ENCODE measurements at regions not wholly inside any gene's neighbourhood (a gene's known extent, or its start where the extent isn't known, plus 50 kb on each side); places are given as distances from the start of the nearest gene placed in this dataset.
A peak's percentile ranks its signal among the peaks of the same experiment; 100 is the strongest.

DNA sequence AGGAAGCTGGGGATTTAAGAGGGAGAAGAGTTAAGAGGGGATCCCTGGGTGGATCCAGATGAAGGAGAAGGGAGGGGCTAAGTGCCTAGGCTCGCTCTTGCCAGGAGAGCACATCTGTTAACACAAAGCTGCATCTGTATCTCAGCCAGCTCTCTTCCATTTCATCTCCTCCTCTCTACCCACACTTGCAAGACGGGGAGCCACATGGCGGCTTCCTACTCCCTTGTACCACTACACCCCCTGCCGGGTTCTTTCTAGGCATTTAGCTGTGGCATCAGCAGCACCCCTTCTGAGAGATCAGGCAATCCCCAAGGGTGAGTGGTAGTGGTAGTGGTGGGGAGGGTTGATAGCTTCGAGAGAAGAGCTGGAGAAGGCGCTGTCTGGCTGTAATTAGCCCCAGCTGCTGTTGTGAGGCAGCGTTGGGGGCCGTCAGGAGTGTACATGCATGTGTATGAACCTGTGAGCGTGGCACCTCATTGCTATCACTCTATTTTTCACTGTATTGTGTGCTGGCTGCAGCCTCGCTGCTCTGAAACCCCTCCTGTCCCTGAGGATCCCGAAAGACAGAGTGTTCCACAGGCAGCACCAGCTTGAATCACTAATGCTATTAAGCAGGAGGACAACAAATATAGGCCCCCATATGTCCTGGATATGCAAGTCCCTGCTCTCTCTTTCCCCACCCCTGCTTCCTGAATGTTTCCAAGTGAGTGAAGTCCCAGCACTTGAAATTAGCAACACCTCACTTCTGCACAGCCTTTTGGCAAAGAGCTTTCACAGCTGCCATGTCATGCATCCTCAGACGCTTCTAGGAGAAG, 73.7 kb downstream of the RTL9 start:
- DNase-seq (ENCODE audit: low spot score), result no peak

DNA sequence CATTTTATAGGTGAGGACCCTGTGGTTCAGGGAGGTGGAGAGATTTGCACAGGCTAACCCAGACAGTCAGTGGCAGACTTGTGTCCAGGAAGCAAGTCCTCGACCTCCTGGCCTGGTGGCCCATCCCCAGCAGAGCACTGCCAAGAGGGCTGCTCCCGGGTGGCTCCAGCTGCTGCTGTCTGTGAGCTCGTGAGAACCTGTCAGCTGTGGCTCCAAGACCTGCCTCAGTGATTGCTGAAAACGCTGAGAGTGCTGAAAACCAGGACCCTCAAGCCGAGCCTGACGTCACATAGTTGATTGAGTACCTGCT, 74.2 kb downstream of the RTL9 start:
- DNase-seq (ENCODE audit: low spot score), result no peak

DNA sequence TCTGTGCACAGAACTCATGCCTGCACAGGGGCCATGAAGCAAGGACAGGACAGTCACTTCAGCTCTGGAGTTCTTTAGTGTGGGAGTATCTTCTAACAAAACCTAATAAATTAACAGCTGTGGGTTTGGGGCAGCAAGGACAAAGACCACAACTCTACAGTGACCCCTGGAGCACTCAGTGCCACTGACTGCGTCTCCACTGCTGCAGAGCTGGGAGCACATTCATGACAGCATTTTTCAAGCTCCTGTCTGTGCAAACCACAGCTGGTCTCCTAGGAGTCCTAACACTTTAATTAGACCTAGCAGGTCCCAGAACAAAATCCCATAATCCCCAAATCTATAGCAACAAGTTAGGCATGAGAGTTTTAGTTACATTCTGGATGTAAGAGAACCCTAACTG, 76.5 kb downstream of the RTL9 start:
- DNase-seq (ENCODE audit: low spot score), result no peak

DNA sequence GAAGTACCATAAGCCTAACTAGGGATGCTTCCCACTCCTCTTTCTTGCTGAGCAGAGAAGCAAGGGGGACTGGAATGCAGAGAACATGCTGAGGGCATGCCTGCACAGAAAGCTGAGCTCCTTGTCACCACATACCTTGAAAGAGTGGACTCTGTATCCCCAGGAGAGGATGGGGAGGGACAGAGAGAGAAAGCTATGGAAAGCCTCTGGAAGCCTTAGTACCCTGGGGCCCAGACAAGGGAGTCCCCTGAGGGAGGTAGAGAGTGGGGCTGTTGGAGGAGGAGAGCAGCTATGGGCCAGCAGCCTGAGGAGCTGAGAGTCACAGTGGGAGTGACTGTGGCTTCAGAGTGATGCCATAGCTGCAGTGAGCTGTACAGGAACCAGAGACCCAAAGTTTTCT, 77.9 kb downstream of the RTL9 start:
- DNase-seq (ENCODE audit: low spot score), result no peak

DNA sequence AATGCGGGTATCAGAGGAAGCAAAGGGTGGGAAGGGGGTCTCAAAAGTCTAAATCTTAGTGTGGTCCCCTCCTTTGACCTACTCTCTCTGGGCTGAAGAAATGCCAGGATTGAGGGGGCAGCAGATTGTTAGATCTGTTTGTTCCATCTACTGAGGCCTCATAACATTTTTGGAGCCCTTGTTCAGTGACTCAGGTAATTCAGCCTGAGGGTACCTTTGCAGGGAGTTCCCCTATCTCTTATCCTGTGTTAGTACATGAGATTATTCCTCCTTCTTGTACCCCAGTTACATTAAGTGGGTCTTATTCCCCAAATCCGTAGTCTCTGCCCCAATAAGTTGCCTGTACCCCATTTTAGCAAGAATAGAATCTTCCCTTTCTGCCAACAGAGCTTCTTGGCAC, 79.0 kb downstream of the RTL9 start:
- DNase-seq (ENCODE audit: low spot score), result no peak

DNA sequence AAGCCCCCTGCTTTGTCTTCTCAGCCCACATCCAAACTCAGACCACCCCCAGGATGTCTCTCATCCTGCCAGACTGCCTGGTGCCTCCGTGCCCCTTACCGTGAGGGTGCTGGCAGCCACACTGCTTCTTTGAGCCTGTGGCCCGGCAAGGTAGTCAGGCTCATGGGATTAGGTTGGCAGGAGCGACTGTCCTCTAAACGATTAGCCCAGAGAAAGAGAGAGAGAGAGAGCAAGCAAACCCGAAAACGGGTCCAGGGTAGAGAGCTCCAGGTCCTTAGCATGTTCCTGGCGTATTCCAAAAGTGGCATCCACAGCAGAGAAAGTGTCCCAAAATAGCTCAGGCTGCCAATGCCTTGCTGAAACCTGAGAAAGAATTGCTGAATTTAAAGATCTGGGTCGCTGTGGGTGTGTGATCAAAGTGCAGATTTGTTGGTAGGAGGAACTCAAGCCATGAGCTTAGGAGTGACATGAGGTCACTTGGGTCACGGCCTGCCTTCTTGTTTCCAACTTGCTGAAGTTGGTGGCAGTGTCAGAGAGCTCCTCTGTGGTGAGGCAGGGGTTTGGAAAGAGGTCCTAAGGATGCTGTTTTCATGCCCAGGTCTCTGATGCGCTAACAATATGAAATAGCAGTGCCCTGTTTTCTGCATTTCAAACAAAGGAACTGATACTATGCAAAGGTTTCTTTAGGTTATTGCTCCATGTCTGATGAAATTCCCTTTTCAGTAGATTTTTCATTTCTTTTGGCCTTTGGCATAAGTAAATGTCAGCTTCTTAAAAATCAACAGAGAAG, 81.6 kb downstream of the RTL9 start:
- no peak for DNase-seq (ENCODE audit: low spot score)

DNA sequence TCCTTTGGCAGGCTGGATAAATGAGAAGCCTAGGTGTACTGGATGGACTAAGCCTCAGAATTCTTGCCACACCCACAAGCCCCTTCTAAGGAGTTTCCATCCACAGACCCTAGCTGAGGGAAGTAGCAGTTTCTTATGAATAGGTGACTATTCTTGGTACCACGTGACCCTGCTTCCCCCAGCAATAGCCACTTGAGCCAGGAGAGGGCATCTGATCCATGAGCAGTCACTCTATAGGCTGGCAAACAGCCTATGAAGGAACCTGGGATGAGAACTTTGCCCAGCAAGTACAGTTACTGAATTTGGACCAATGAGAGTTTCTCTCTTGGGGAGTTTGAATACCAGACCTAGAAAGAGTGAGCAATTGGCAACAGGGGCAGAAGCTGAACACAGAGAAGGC, 84.0 kb downstream of the RTL9 start:
- peak; percentile 23 for DNase-seq (ENCODE audit: low spot score)

DNA sequence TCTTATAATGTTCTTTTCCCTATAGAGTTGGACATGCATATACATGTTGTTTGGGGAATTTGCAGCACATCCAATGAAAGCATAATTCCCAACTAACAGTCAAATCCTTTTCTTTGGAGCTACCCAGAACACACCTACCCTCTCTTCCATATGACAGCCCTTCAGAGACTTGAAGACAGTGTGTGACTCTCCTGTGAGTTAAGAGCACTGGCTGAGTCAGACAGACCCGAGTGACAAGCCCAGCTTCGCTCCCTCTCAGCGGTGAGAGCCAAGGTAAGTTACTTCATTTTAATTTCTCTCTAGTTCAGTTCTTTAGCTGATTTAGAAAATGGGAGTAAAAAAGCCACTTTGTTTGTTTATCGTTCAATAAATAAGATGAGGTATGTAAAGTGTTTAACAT, 86.3 kb downstream of the RTL9 start:
- no peak for DNase-seq (ENCODE audit: low spot score)

DNA sequence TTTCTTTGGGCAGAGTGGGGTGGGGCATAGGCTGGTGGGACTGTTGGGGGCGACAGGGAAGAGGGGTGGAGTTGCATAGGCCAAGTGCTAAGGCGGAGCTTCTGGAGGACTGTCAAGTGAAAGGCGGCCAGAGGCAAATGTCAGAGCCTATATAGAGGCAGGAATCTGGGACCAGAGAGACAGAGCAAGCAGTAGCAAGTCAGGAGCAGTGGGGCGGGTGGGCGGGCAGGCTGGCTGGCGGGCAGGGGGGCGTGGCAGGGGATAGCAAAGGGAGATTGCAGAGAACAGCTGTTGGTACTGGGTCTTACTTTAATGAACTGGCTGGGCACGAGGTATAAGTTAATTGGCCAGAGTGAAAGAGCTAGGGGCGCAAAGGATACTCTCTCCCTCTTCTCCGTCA, 89.8 kb downstream of the RTL9 start:
- DNase-seq (ENCODE audit: low spot score), result no peak

DNA sequence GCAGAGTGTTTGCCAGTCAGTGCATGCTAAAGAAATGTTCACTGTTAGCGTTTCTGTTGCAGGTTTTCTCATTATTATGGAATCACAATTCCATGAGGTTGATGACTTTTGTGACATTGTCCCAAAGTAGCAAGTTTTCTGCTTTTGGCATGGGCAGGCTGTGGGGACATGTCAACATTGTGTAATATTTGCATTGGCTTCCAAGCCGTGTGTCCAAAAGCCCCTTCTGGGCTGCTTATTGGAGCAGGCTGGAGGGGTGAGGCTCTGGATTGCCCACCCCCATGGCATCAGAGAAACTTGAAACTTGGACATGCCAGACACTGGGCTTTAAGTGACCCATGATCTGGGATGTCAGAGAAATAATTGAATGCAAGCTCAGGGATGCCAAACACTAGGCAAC, 90.7 kb downstream of the RTL9 start:
- no peak for DNase-seq (ENCODE audit: low spot score)

DNA sequence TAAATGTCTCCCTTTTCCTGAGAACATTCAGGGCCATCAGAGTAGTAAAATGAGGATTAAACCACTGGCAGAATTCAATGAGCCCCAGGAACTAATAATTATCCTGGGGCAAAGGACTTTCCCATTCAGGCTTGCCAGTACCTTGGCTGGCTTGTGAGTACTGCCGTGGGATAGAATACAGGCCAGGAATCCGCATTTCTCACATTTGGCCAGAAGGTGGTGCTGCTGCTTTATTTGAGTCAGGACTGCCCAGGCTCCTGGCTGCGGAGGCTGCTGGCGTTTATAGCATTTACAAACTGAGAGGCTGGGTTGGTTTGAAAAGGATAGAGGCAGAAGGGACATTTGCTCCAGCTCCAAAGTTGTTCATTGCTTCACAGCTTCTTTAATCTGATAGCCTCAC, 91.4 kb downstream of the RTL9 start:
- DNase-seq (ENCODE audit: low spot score), result peak; percentile 49

DNA sequence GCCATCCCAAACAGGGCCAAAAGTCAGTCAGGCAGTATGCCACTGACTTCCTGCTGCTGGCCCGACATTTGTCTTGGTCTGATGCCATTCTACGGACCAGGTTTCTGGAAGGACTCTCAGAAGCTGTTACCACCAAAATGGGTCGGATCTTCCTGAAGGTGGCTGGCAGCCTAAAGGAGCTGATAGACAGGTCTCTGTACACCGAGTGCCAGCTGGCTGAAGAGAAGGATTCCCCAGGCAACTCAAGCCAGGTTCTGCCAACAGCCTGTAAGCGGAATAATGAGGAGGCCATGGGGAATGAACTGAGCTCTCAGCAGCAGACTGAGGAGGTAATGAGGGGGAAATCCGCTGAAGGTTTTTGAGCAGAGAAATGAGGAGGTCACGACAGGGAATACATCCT, 95.7 kb downstream of the RTL9 start:
- no peak for DNase-seq (ENCODE audit: low spot score)

DNA sequence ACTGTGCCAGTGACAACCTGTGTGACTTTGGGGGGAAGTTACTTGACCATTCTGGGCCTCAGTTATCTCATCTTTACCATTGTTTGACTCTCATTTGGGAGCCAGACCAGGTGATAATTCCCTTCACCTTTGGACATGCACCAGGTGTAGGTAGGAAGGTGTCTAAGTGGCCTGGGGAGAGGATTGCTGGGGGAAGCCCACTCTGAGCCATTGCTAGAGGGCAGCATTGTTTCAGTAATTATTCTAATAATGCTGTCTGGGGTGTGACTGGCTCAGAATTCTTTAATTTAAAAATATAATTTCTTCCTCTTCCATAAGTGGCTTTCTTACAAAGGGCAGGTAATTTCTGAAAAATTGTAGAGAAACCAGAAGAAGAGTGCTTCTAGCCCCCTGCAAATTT, 104.3 kb downstream of the RTL9 start:
- no peak for DNase-seq (ENCODE audit: low spot score)

DNA sequence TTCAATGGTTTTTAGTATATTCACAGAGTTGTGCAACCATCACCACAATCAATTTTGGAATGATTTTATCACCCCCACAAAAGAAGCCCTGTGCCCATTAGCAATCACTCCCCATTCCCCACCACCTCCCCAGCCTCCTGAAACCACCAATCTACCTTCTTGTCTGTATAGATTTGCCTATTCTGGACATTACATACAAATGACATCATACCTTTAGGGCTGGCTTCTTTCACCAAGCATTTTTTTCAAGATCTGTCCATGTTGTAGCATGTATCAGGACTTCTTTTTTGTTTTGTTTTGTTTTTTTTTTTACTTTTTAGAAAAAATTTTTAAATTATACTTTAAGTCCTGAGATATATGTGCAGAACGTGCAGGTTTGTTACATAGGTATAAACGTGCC, 108.1 kb downstream of the RTL9 start:
- DNase-seq (ENCODE audit: low spot score), result no peak

DNA sequence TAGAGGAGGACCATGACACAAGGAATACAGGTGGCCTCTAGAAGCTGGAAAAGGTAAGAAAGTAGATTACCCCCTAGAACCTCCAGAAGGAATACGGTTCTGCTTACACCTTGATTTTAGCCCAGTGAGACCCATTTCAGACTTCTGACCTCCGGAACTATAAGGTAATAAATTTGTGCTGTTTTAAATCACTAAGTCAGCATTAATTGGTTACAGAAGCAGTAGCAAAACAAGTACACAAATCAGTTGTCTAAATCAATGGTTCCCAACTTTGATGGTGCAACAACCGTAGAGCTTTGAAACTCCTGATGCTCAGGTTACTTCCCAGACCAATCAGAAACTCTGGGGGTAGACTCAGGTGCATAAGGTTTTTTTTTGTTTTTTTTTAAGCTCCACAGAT, 113.6 kb downstream of the RTL9 start:
- DNase-seq (ENCODE audit: low spot score), result no peak

DNA sequence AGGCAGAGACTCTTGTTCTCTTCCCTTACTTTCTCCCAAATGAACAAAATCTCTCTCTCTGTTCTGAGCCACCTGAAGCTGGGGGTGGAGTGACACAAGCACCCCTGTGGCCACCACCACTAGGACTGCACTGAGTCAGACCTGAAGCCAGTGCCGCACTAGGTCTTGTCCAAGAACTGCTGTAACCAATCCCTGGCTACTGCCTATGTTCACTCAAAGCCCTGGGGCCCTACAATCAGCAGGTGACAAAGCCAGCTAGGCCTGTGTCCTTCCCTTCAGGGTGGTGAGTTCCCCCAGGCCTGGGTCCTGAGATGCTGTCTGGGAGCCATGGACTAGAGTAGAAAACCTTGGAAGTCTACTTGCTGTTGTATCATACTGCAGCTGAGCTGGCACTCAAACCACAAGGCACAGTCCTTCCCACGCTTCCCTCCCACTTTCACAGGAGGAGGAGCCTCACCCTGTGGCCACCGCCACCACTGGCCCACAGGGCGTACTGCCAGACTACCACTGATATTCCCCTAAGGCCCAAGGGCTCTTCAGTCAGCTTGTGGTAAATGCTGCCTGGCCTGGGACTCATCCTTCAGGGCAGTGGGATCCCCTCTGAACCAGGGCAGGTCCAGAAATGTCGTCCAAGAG, 119.1 kb downstream of the RTL9 start:
- no peak for DNase-seq (ENCODE audit: low spot score)

DNA sequence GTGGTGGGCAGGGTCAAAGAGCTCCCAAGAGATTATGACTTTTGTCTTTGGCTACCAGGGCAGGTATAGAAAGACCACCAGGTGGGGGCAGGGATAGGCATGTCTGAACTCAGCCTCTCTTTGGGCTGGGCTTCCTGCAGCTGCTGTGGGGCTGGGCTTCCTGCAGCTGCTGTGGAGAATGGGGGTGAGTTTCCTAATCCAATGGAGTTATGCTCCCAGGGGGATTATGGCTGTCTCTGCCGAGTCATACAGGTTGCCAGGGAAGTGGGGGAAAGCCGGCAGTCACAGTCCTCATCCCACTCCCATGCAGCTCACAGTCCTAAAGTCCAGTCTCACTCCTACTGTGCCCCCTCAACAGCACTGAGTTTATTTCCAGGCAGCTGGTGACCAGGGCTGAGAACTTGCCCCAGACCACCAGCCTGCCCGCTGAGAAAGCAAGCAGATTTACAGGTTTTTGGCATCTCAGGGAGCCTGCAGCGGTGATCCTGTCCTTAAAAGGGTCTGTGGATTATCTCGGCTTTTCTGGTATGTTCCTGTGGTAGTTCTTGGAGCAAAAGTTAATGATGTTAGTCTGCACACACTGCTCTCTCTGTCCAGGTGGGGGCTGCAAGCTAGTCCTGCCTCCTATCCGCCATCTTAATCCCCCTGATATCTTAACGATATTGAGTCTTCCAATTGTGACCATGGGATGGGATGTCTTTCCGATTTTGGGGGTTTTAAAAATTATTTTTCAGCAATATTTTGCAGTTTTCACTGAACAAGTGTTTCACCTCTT, 133.4 kb downstream of the RTL9 start:
- no peak for DNase-seq (ENCODE audit: low spot score)

DNA sequence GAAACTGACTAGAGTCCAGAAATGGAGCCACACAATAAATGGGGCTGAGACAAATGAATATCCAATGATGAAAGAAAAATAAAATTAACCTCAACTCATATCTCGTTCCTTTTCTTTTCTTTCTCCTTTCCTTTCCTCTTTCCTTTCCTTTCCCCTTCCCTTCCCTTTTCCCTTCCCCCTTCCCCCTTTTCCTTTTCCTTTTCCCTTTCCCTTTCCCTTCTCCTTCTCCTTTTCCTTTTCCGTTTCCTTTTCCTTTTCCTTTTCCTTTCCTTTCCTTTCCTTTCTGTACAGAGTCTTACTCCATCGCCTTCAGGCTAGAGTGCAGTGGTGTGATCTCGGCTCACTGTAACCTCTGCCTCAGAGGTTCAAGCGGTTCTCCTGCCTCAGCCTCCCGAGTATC, 146.3 kb downstream of the RTL9 start:
- DNase-seq (ENCODE audit: low spot score), result no peak

DNA sequence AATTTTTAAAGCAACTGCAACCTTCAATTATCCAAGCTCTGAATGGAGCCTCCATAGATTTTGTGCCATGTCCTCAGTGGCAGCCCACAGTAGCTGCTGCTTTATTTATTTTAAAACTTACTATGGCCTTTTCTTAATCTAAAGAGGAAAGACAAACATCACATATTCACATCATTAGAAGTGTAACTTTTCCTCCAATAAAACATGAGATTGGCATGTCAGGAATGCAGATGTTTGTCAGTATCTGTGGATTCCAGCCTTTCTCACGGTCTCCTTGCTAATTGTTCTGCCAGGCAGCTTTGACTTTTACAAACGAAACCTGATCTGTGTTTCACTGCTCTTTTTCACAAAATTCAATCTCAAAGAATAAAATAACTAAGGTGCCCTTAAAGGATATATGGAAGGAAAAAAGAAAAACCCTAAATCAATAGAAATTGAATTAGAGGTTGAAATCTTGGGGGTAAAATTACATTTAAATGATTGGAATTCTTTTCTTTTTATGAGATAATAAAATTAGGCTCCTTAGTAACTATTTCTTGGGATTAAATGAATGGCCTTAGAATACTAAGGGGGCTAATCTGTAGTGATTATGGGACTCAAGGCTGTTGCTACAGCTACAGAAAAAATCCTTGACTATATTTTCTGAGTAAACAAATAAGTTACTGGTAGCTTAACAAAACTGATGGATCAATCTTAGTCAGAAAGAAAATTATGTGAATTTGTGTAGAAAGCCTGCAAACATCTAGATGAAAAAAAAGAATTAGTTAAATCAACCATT, 151.3 kb downstream of the RTL9 start:
- no peak for DNase-seq (ENCODE audit: low spot score)

DNA sequence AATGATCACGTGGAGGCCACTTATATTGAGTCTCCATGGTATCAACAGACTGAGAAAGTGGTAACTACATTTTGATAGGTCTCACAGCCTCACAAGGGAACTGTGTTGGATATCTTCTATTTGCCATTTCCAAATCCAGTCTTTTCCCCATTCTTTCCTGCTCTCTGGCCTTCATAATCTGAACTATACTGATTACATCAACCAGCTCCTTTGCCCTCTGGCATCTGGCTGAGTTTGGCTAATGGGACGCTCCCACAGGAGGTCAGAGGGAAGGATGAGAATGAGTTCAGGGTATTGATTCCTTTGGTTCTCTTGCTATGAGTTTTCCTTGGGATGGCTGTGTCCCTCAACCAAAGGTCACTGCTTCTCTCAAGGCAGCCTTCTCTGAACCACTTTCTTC, 152.6 kb downstream of the RTL9 start:
- no peak for DNase-seq (ENCODE audit: low spot score)

DNA sequence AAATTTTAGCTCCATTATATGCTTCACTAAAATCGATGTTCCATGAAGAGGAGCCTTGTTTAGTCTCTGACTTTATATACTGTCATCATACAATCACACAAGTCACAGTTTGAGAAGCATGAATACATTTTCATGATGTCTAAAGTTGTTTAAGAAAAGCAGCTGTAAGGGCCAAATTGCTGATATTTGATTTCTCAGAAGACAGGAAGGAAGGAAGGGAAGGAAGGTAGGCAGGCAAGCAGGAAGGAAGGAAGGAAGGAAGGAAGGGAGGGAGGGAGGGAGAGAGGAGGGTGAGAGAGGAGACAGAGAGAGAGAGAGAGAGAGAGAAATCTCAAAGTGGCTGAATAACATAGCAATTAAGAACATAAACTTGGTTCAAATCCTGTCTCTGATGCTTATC, 153.7 kb downstream of the RTL9 start:
- DNase-seq (ENCODE audit: low spot score), result no peak

DNA sequence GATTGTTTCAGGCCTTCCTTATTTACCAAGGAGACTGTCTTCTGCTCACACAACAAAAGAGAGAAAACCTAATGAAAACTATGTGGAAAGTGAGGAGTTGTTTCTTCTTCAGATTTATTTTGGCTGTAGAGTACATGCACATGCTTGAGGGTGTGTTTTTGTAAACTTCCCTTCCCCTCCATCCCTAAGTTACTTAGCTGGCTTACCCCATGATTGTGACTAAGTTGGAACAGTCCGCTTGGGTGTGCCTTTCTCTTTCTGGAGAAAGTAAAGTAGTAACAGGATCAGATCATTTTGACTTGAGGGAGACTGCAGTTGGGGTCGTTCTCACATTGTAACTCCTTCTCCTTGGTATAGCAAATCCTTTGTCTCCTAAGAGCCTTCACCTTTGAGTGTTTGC, 155.9 kb downstream of the RTL9 start:
- DNase-seq (ENCODE audit: low spot score), result no peak
